ENCODE measurements at regions not wholly inside any gene's neighbourhood (a gene's known extent, or its start where the extent isn't known, plus 50 kb on each side); places are given as distances from the start of the nearest gene placed in this dataset.

- POLR2A ChIA-PET = no interaction called here
- no peak for TF ChIP-seq MYB (IDR thresholded peaks at IDR 0.05; ENCODE audit: borderline replicate concordance, low read depth, low read length)
- H3K9me3 ChIP-seq (replicated peaks; ENCODE audit: control insufficient read depth, insufficient read depth, low read length) = no peaks in the 10 kb centered on the region
- H3K36me3 ChIP-seq (ENCODE audit: control insufficient read depth in 2 of 2, insufficient read depth in 2 of 2, low read length in 1 of 2) = no peaks in the 10 kb centered on the region
- ATAC-seq (no peak), DNase-seq (ENCODE audit: low read depth, low spot score) (no peak), FAIRE-seq (no peak)
- no peak overlapping the region for H3K27ac ChIP-seq (ENCODE audit: control insufficient read depth, insufficient read depth)
- no peaks in the 10 kb centered on the region for H4K20me1 ChIP-seq (ENCODE audit: control insufficient read depth, insufficient read depth)
- no peaks in the 10 kb centered on the region for H3K27me3 ChIP-seq (replicated peaks in 1 of 2; ENCODE audit: control insufficient read depth in 2 of 2, insufficient read depth in 2 of 2, low read length in 1 of 2)
- no peak overlapping the region for H3K4me2 ChIP-seq (ENCODE audit: control insufficient read depth, insufficient read depth)
- in situ Hi-C loops (cut with MboI) (no loop called here), intact Hi-C loops (cut with micrococcal nuclease; ENCODE audit: unreplicated experiment) (no loop called here)
- no TSS peak for BruUV-seq (replicated peaks)
- CTCF ChIA-PET = no interaction called here
- no peak overlapping the region for H2AFZ ChIP-seq (ENCODE audit: control insufficient read depth, low read depth, low read length)
- SMC1A ChIA-PET (ENCODE audit: uncharacterized antibody, unreplicated experiment) = no interaction called here
- no peaks in the 10 kb centered on the region for H3K79me2 ChIP-seq (ENCODE audit: control insufficient read depth, insufficient read depth, low read length)
- 9% methylated on average over 6 of the region's 6 CpGs for WGBS (ENCODE audit: insufficient coverage, insufficient replicate concordance, low lambda C conversion rate, missing lambda C conversion rate)
- RAD21 ChIA-PET (ENCODE audit: unreplicated experiment) = no interaction called here
- H3K9ac ChIP-seq (ENCODE audit: control insufficient read depth, insufficient read depth, low read length) = no peak overlapping the region
- no peak overlapping the region for H3K4me3 ChIP-seq
- no peaks in the 10 kb centered on the region for H3K4me1 ChIP-seq (ENCODE audit: control insufficient read depth, insufficient read depth, low read length)
Observed at GRCh38 chr18:49708662-49709346, 104.5 kb downstream of the ACAA2 start.

- H4K20me1 ChIP-seq (ENCODE audit: control insufficient read depth, insufficient read depth) = no peaks in the 10 kb centered on the region
- H3K36me3 ChIP-seq (ENCODE audit: control insufficient read depth in 2 of 2, insufficient read depth in 2 of 2, low read length in 1 of 2) = no peaks in the 10 kb centered on the region
- TF ChIP-seq ATF7 (IDR thresholded peaks at IDR 0.05; ENCODE audit: low read depth) (no peak), KLF5 (IDR thresholded peaks at IDR 0.05; ENCODE audit: partially characterized antibody) (no peak), SP1 (IDR thresholded peaks at IDR 0.05; ENCODE audit: low read depth, low read length) (no peak), RFX5 (IDR thresholded peaks at IDR 0.05; ENCODE audit: low read depth, low read length) (no peak), POLR2AphosphoS2 (IDR thresholded peaks at IDR 0.05; ENCODE audit: low read depth, low read length) (no peak), SMARCA5 (IDR thresholded peaks at IDR 0.05) (no peak), SIN3A (IDR thresholded peaks at IDR 0.05; ENCODE audit: low read depth, low read length) (no peak), PBX3 (IDR thresholded peaks at IDR 0.05; ENCODE audit: insufficient replicate concordance, low read depth, low read length) (no peak)
- H3K4me1 ChIP-seq (ENCODE audit: control insufficient read depth, insufficient read depth, low read length) = no peaks in the 10 kb centered on the region
- ChIA-PET CTCF (interaction anchor here (1.3 to 1.7 kb wide), 2 partner anchors 16 to 83 kb away, joined by 3 to 4 read pairs; no protein-coding TSS in a partner anchor), POLR2A (no interaction called here), RAD21 (ENCODE audit: unreplicated experiment) (no interaction called here), SMC1A (ENCODE audit: uncharacterized antibody, unreplicated experiment) (interaction anchor here (1.0 kb wide), 1 partner anchor 10 kb away, joined by 3 read pairs; no protein-coding TSS in a partner anchor)
- no peak overlapping the region for H2AFZ ChIP-seq (ENCODE audit: control insufficient read depth, low read depth, low read length)
- ATAC-seq = no peak
- H3K27me3 ChIP-seq (replicated peaks in 1 of 2; ENCODE audit: control insufficient read depth in 2 of 2, insufficient read depth in 2 of 2, low read length in 1 of 2) = no peaks in the 10 kb centered on the region
- no peak for FAIRE-seq
- 70% methylated on average over 3 of the region's 3 CpGs for WGBS (ENCODE audit: insufficient coverage, insufficient replicate concordance, low lambda C conversion rate, missing lambda C conversion rate)
- no peak overlapping the region for H3K9ac ChIP-seq (ENCODE audit: control insufficient read depth, insufficient read depth, low read length)
- H3K4me2 ChIP-seq (ENCODE audit: control insufficient read depth, insufficient read depth) = no peak overlapping the region
- BruUV-seq (replicated peaks) = no TSS peak
- in situ Hi-C loops (cut with MboI) (no loop called here), intact Hi-C loops (cut with micrococcal nuclease; ENCODE audit: unreplicated experiment) (no loop called here)
- no peak overlapping the region for H3K27ac ChIP-seq (ENCODE audit: control insufficient read depth, insufficient read depth)
- no peaks in the 10 kb centered on the region for H3K79me2 ChIP-seq (ENCODE audit: control insufficient read depth, insufficient read depth, low read length)
- H3K4me3 ChIP-seq = no peak overlapping the region
- H3K9me3 ChIP-seq (replicated peaks; ENCODE audit: control insufficient read depth, insufficient read depth, low read length) = no peaks in the 10 kb centered on the region
- DNase-seq (ENCODE audit: low read depth, low spot score) = no peak
Observed at GRCh38 chr18:49707599-49707998, 105.7 kb downstream of the ACAA2 start.

Data from GM12878 (cell line).